WTC11 (cell line): ENCODE measurements at regions not wholly inside any gene's neighbourhood (a gene's known extent, or its start where the extent isn't known, plus 50 kb on each side); places are given as distances from the start of the nearest gene placed in this dataset.

Source experiments
- ATAC-seq: fragments of 200-7000 bp; cut with Tn5 transposase; 2 replicates; pipeline ENCODE4 v1.10.0; 2021; ENCODE audit warnings: mild to moderate bottlenecking, moderate library complexity
- CTCF ChIA-PET: fragments of 300-600 bp; sonication (Branson Sonifier 250); formaldehyde crosslinking; loops from one replicate; lab custom pipeline; 2021; ENCODE audit warnings: antibody characterized with exemption; lab: Charles Lee
- POLR2A ChIA-PET: fragments of 350-600 bp; sonication (Branson Sonifier 250); formaldehyde crosslinking; loops from one replicate; lab custom pipeline; 2021; ENCODE audit warnings: antibody characterized with exemption; lab: Charles Lee
- DNase-seq: peaks from one replicate; pipeline ENCODE4 v3.0.0; 2021; ENCODE audit warnings: low spot score
- H3K27ac Mint-ChIP-seq: 2 replicates; pipeline ENCODE4 v1.8.0; 2021; ENCODE audit warnings: mixed read lengths
- H3K27me3 Mint-ChIP-seq: 2 replicates; pipeline ENCODE4 v1.8.0; 2021; ENCODE audit warnings: low read depth, mild to moderate bottlenecking, moderate library complexity, mixed read lengths
- H3K36me3 Mint-ChIP-seq: 2 replicates; pipeline ENCODE4 v1.8.0; 2021; ENCODE audit warnings: mixed read lengths
- H3K4me1 Mint-ChIP-seq: 2 replicates; pipeline ENCODE4 v1.8.0; 2022; ENCODE audit warnings: mixed read lengths
- H3K4me3 Mint-ChIP-seq: 2 replicates; pipeline ENCODE4 v1.8.0; 2021; ENCODE audit warnings: mild to moderate bottlenecking, moderate library complexity, mixed read lengths
- H3K9me3 Mint-ChIP-seq: 2 replicates; pipeline ENCODE4 v1.8.0; 2021; ENCODE audit warnings: mixed read lengths
- AFF4 ChIP-seq: sonication (generic); formaldehyde crosslinking; IDR thresholded peaks from 2 replicates; pipeline ENCODE4 v1.8.1; 2023; ENCODE audit warnings: mild to moderate bottlenecking, missing genetic modification reagents, borderline replicate concordance
- ATF1 ChIP-seq: sonication (generic); formaldehyde crosslinking; IDR thresholded peaks from 2 replicates; pipeline ENCODE4 v1.8.1; 2023; ENCODE audit warnings: mild to moderate bottlenecking, moderate library complexity, missing genetic modification reagents
- E2F4 ChIP-seq: sonication (generic); formaldehyde crosslinking; IDR thresholded peaks from 2 replicates; pipeline ENCODE4 v1.8.1; 2022; ENCODE audit warnings: low read depth, mild to moderate bottlenecking, moderate library complexity, missing genetic modification reagents, borderline replicate concordance
- E2F5 ChIP-seq: sonication (generic); formaldehyde crosslinking; IDR thresholded peaks from 2 replicates; pipeline ENCODE4 v1.8.1; 2022; ENCODE audit warnings: mild to moderate bottlenecking, moderate library complexity, missing genetic modification reagents
- GTF2I ChIP-seq: fragments of 250-450 bp; sonication (Bioruptor Pico); conservative IDR thresholded peaks from 2 replicates; pipeline ENCODE4 v1.4.0; 2021; ENCODE audit warnings: mild to moderate bottlenecking
- NFE2L1 ChIP-seq: sonication (generic); formaldehyde crosslinking; IDR thresholded peaks from 2 replicates; pipeline ENCODE4 v1.8.1; 2023; ENCODE audit warnings: missing genetic modification reagents
- ZNF416 ChIP-seq: fragments of 250-450 bp; sonication (Bioruptor Pico); IDR thresholded peaks from 2 replicates; pipeline ENCODE4 v1.9.0; 2021; ENCODE audit warnings: mild to moderate bottlenecking, inconsistent platforms
- ZNF512 ChIP-seq: sonication (generic); formaldehyde crosslinking; IDR thresholded peaks from 2 replicates; pipeline ENCODE4 v1.8.1; 2022; ENCODE audit warnings: missing genetic modification reagents, borderline replicate concordance
- TF ChIP-seq, protein P1 (sequence below): fragments of 250-450 bp; sonication (Bioruptor Pico); IDR thresholded peaks from 2 replicates; pipeline ENCODE4 v1.9.0; 2021; ENCODE audit warnings: mild to moderate bottlenecking
- TF ChIP-seq, protein P2 (sequence below): sonication (generic); formaldehyde crosslinking; IDR thresholded peaks from 2 replicates; pipeline ENCODE4 v1.8.1; 2023; ENCODE audit warnings: mild to moderate bottlenecking, missing genetic modification reagents, moderate library complexity
- TF ChIP-seq, protein P3 (sequence below): fragments of 250-450 bp; sonication (Bioruptor Pico); IDR thresholded peaks from 2 replicates; pipeline ENCODE4 v1.9.0; 2021; ENCODE audit warnings: moderate library complexity, mild to moderate bottlenecking, inconsistent platforms, borderline replicate concordance
- TF ChIP-seq, protein P4 (sequence below): sonication (generic); formaldehyde crosslinking; IDR thresholded peaks from 2 replicates; pipeline ENCODE4 v1.8.0; 2022; ENCODE audit warnings: mild to moderate bottlenecking, missing genetic modification reagents

DNA sequence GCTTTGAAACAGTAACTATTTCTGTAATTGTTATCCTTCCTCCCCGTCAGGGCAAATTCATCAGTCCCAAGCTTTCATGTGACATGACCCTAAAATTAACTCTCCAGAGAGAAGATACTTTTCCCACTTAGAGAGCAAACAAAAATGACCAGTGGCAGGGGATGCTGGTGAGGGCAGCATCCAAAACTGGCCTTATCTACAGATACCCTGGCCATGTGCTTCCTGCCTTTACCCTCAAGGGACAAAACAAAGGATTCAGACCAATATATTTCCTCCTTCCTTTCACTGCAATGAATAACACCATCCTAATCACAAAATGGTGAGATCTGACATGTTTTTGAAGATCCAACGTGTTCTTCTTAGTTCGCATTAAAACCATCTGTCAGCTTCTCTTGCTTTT lies 267.2 kb downstream of the MAN2A1 start (continued):
- TF ChIP-seq, protein P1, sequence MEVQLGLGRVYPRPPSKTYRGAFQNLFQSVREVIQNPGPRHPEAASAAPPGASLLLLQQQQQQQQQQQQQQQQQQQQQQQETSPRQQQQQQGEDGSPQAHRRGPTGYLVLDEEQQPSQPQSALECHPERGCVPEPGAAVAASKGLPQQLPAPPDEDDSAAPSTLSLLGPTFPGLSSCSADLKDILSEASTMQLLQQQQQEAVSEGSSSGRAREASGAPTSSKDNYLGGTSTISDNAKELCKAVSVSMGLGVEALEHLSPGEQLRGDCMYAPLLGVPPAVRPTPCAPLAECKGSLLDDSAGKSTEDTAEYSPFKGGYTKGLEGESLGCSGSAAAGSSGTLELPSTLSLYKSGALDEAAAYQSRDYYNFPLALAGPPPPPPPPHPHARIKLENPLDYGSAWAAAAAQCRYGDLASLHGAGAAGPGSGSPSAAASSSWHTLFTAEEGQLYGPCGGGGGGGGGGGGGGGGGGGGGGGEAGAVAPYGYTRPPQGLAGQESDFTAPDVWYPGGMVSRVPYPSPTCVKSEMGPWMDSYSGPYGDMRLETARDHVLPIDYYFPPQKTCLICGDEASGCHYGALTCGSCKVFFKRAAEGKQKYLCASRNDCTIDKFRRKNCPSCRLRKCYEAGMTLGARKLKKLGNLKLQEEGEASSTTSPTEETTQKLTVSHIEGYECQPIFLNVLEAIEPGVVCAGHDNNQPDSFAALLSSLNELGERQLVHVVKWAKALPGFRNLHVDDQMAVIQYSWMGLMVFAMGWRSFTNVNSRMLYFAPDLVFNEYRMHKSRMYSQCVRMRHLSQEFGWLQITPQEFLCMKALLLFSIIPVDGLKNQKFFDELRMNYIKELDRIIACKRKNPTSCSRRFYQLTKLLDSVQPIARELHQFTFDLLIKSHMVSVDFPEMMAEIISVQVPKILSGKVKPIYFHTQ, result no peak
- TF ChIP-seq AFF4 (CRISPR knock-in tag) (no peak), ZNF512 (CRISPR knock-in tag) (no peak), E2F5 (no peak), E2F4 (CRISPR knock-in tag) (no peak), ZNF416 (CRISPR knock-in tag) (no peak), NFE2L1 (CRISPR knock-in tag) (no peak), ATF1 (CRISPR knock-in tag) (no peak)
- TF ChIP-seq, protein P2, sequence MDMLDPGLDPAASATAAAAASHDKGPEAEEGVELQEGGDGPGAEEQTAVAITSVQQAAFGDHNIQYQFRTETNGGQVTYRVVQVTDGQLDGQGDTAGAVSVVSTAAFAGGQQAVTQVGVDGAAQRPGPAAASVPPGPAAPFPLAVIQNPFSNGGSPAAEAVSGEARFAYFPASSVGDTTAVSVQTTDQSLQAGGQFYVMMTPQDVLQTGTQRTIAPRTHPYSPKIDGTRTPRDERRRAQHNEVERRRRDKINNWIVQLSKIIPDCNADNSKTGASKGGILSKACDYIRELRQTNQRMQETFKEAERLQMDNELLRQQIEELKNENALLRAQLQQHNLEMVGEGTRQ (CRISPR knock-in tag), result no peak
- TF ChIP-seq, protein P3, sequence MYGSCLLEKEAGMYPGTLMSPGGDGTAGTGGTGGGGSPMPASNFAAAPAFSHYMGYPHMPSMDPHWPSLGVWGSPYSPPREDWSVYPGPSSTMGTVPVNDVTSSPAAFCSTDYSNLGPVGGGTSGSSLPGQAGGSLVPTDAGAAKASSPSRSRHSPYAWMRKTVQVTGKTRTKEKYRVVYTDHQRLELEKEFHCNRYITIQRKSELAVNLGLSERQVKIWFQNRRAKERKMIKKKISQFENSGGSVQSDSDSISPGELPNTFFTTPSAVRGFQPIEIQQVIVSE (CRISPR knock-in tag), result no peak
- TF ChIP-seq, all 79 proteins: peak for 0

DNA sequence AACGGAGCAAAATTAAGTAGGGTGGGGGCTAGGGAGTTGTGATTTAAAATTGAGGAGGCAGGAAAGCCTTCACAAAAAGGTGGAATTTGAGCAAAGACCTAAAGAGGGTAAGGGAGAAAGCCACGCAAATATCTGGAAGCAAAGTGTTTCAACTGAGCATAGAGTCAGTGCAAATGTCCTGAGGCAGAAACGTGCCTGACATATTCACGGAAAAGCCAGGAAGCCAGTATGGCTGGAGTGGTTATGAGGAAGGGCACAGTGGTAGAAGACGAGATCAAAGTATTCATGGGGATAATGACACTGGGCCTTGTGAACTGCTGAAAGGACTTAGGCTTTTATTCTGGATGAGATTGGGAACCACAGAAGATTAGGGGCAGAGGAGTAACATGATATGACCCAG lies 268.4 kb downstream of the MAN2A1 start:
- Mint-ChIP-seq H3K27me3 (no peaks in the 10 kb centered on the region), H3K9me3 (no peaks in the 10 kb centered on the region), H3K4me1 (no peaks in the 10 kb centered on the region), H3K4me3 (no peak overlapping the region), H3K36me3 (no peaks in the 10 kb centered on the region)
- ChIA-PET CTCF (no interaction called here), POLR2A (no interaction called here)
- ATAC-seq, result no peak
- 0 out of 2 replicates have a peak, but pooled peaks have one; percentile 61 for TF ChIP-seq GTF2I
- TF ChIP-seq, protein P4, sequence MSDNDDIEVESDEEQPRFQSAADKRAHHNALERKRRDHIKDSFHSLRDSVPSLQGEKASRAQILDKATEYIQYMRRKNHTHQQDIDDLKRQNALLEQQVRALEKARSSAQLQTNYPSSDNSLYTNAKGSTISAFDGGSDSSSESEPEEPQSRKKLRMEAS, result no peak
- TF ChIP-seq, all 79 proteins: peak for 1
- H3K27ac Mint-ChIP-seq, result no peak overlapping the region
- DNase-seq, result no peak
